Smooth muscle cell (in vitro differentiated cells): ENCODE measurements at regions not wholly inside any gene's neighbourhood (a gene's known extent, or its start where the extent isn't known, plus 50 kb on each side); places are given as distances from the start of the nearest gene placed in this dataset.
A peak's percentile ranks its signal among the peaks of the same experiment; 100 is the strongest.
"Not testable (repeated sequence)": the region's sequence is repeated elsewhere in the genome, so short reads cannot be mapped to it uniquely, and the experiment has no call there.

Source experiments
- DNase-seq: peaks from one replicate; lab custom pipeline; 2025; ENCODE audit not compliant: unreplicated experiment; lab: John Stamatoyannopoulos, UW
- H2AFZ ChIP-seq: fragments of 200-600 bp; sonication (generic); 2 replicates; pipeline ENCODE4 v1.6.0; 2016; ENCODE audit warnings: antibody characterized with exemption, low read depth, mild to moderate bottlenecking
- H3F3A ChIP-seq: fragments of 200-600 bp; sonication (generic); 2 replicates; pipeline ENCODE4 v1.6.0; 2017; ENCODE audit warnings: antibody characterized with exemption, low read depth
- H3K27ac ChIP-seq: fragments of 200-600 bp; sonication (generic); 2 replicates; pipeline ENCODE4 v1.5.1; 2016; ENCODE audit warnings: low read depth, mild to moderate bottlenecking
- H3K27me3 ChIP-seq: fragments of 200-600 bp; sonication (generic); 2 replicates; pipeline ENCODE4 v1.6.1; 2016; ENCODE audit warnings: low read depth, mild to moderate bottlenecking
- H3K36me3 ChIP-seq: fragments of 200-600 bp; sonication (generic); 2 replicates; pipeline ENCODE4 v1.5.1; 2016; ENCODE audit warnings: low read depth
- H3K4me1 ChIP-seq: fragments of 200-600 bp; sonication (generic); 2 replicates; pipeline ENCODE4 v1.5.1; 2016; ENCODE audit warnings: low read depth
- H3K4me2 ChIP-seq: fragments of 200-600 bp; sonication (generic); 2 replicates; pipeline ENCODE4 v1.6.0; 2016; ENCODE audit warnings: mild to moderate bottlenecking
- H3K4me3 ChIP-seq: fragments of 200-600 bp; sonication (generic); 2 replicates; pipeline ENCODE4 v1.5.1; 2016; ENCODE audit warnings: mild to moderate bottlenecking
- H3K79me2 ChIP-seq: fragments of 200-600 bp; sonication (generic); 2 replicates; pipeline ENCODE4 v1.6.0; 2016; ENCODE audit warnings: low read depth, mild to moderate bottlenecking
- H3K9ac ChIP-seq: fragments of 200-600 bp; sonication (generic); 2 replicates; pipeline ENCODE4 v1.6.0; 2016; ENCODE audit warnings: low read depth
- H3K9me3 ChIP-seq: fragments of 200-600 bp; sonication (generic); replicated peaks from 2 replicates; pipeline ENCODE4 v1.5.1; 2016; ENCODE audit warnings: low read depth
- H4K20me1 ChIP-seq: fragments of 200-600 bp; sonication (generic); 2 replicates; pipeline ENCODE4 v1.6.0; 2016; ENCODE audit warnings: low read depth
- CTCF ChIP-seq: fragments of 200-600 bp; sonication (generic); IDR thresholded peaks from 2 replicates; pipeline ENCODE4 v1.5.1; 2017; ENCODE audit warnings: borderline replicate concordance, mild to moderate bottlenecking, antibody characterized with exemption; ENCODE audit not compliant: insufficient read depth, poor library complexity, severe bottlenecking
- WGBS: methylation state at CpG from one replicate; pipeline ENCODE4 v1.1.7; 2016; ENCODE audit warnings: low lambda C conversion rate; 5-methylcytosine and 5-hydroxymethylcytosine counted together

GRCh38 chr1:219863816-219864215, 64.5 kb downstream of the SLC30A10 start:
- not testable (repeated sequence) for H3K9ac ChIP-seq, H2AFZ ChIP-seq

GRCh38 chr1:219862366-219862765, 66.0 kb downstream of the SLC30A10 start:
- no peaks in the 10 kb centered on the region for H3K27me3 ChIP-seq
- no peaks in the 10 kb centered on the region for H3F3A ChIP-seq
- H3K36me3 ChIP-seq: no peaks in the 10 kb centered on the region
- no peak for DNase-seq
- H3K4me2 ChIP-seq: no peak overlapping the region
- H3K27ac ChIP-seq: no peak overlapping the region
- H4K20me1 ChIP-seq: no peaks in the 10 kb centered on the region
- TF ChIP-seq CTCF: no peak
- no peaks in the 10 kb centered on the region for H3K79me2 ChIP-seq
- 44% methylated on average over 1 of the region's 1 CpG for WGBS
- no peak overlapping the region for H3K4me3 ChIP-seq
- no peak overlapping the region for H2AFZ ChIP-seq
- H3K9ac ChIP-seq: no peak overlapping the region
- H3K9me3 ChIP-seq: no peaks in the 10 kb centered on the region
- H3K4me1 ChIP-seq: no peaks in the 10 kb centered on the region

More at GRCh38 chr1:219863816-219864215, 64.5 kb downstream of the SLC30A10 start:
- H3K27me3 ChIP-seq, H3K27ac ChIP-seq, H3K4me2 ChIP-seq, DNase-seq, H3F3A ChIP-seq, H3K79me2 ChIP-seq, H3K36me3 ChIP-seq, H3K9me3 ChIP-seq, H3K4me3 ChIP-seq, H4K20me1 ChIP-seq, H3K4me1 ChIP-seq: not testable (repeated sequence)
- WGBS: 51% methylated on average over 16 of the region's 16 CpGs

- Histone ChIP-seq H3K4me2 (no peak overlapping the region), H3K79me2 (no peaks in the 10 kb centered on the region), H4K20me1 (no peaks in the 10 kb centered on the region), H3K4me3 (no peak overlapping the region), H3K9ac (no peak overlapping the region), H3F3A (no peaks in the 10 kb centered on the region), H3K36me3 (no peaks in the 10 kb centered on the region), H3K9me3 (no peaks in the 10 kb centered on the region), H3K27ac (no peak overlapping the region), H3K27me3 (no peaks in the 10 kb centered on the region), H2AFZ (no peak overlapping the region), H3K4me1 (no peaks in the 10 kb centered on the region)
- no peak for TF ChIP-seq CTCF
- no peak for DNase-seq
- 87% methylated on average over 3 of the region's 3 CpGs for WGBS
Measured at GRCh38 chr1:219858980-219859379, 69.4 kb downstream of the SLC30A10 start.

GRCh38 chr1:219847215-219847855, 81.0 kb downstream of the SLC30A10 start:
- H3K4me1 ChIP-seq: no peaks in the 10 kb centered on the region
- WGBS: 73% methylated on average over 4 of the region's 4 CpGs
- H3K4me3 ChIP-seq: no peak overlapping the region
- H3K9me3 ChIP-seq: peaks cover 4% of the 10 kb centered on the region
- no peak overlapping the region for H3K4me2 ChIP-seq
- no peaks in the 10 kb centered on the region for H3F3A ChIP-seq
- peaks cover 15% of the 10 kb centered on the region for H3K27me3 ChIP-seq
- no peak overlapping the region for H2AFZ ChIP-seq
- no peaks in the 10 kb centered on the region for H4K20me1 ChIP-seq
- no peak for DNase-seq
- no peak overlapping the region for H3K27ac ChIP-seq
- no peaks in the 10 kb centered on the region for H3K79me2 ChIP-seq
- TF ChIP-seq CTCF: no peak
- no peaks in the 10 kb centered on the region for H3K36me3 ChIP-seq
- H3K9ac ChIP-seq: no peak overlapping the region

- DNase-seq, H4K20me1 ChIP-seq, H3K36me3 ChIP-seq, H3K4me1 ChIP-seq, H3K27ac ChIP-seq, H3K9me3 ChIP-seq, H3K9ac ChIP-seq, H3F3A ChIP-seq, H3K79me2 ChIP-seq: not testable (repeated sequence)
- peak overlapping the region; percentile 46 for H3K4me3 ChIP-seq
- peak overlapping the region; percentile 88 for H3K4me2 ChIP-seq
- H2AFZ ChIP-seq: peak overlapping the region; percentile 91
- 4% methylated on average over 15 of the region's 15 CpGs for WGBS
- peaks cover 37% of the 10 kb centered on the region for H3K27me3 ChIP-seq
Measured at GRCh38 chr1:219839595-219839994, 88.8 kb downstream of the SLC30A10 start.
